ENCODE measurements at regions not wholly inside any gene's neighbourhood (a gene's known extent, or its start where the extent isn't known, plus 50 kb on each side); places are given as distances from the start of the nearest gene placed in this dataset.

DNA sequence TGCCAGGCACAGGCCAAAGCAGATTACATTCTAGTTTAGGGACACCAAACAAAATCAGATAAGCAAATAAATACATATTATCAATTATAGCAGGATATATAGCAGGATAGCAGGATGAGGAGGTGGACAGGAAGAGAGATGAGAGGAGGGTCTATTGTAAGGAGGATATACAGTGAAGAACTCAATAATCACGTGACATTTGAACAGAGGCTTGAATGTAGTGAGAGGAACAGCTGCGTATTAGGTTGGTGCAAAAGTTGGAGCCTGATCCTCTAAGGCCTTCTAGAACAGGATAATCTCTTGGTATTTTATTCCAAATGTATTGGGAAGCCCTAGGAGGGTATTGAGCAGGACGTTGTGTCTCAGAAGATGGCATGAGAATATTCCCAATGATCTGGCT is 136.7 kb downstream of the CYLD start:
- DNase-seq (ENCODE audit: low spot score): no peak

DNA sequence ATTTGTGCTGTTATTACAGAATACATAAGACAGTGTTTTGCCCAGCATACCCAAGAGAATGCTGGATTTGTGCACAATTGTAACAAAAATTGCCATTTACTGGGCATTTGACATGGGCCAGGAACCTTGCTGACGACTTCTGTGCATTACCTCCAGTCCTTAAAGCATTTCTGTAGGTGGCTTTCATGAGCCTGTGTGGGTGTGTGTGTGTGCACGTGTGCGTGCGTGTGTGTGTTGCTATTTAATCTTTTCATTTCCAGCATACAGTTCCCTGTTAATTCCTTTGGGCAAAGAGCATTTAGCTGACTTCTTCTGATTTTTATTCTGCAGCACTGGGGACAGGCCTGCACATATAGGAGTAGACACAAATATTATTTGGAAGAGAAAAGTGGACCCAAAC is 134.4 kb downstream of the CYLD start:
- DNase-seq (ENCODE audit: low spot score): no peak

DNA sequence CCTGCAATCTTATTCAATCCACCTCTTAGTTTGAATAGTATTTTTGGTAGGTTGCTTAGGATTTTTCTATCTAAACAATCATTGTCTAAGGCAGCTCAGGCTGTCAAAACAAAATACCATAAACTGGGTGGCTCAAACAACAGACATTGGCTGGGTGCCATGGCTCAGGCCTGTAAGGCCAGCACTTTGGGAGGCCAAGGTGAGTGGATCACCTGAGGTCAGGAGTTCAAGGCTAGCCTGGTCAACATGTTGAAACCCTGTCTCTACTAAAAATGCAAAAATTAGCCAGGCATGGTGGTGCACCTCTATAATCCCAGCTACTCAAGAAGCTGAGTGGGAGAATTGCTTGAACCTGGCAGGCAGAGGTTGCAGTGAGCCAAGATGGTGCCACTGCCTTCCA is 126.7 kb downstream of the CYLD start:
- no peak for DNase-seq (ENCODE audit: low spot score)

DNA sequence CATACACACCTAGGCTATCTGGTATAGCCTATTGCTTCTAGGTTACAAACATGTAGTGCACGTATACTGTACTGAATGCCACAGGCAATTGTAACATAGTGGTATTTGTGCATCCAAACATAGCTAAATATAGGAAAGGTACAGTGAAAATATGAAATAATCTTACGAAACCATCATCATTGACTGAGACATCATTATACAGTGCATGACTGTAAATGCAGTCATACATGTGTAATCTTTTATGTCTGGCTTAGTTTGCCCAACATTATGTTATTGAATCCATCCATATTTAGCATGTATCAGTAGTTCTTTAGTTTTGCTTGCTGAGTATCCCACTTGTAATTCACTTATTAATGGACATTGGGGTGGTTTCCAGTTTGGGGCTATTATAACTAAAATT is 124.9 kb downstream of the CYLD start:
- DNase-seq (ENCODE audit: low spot score): no peak

DNA sequence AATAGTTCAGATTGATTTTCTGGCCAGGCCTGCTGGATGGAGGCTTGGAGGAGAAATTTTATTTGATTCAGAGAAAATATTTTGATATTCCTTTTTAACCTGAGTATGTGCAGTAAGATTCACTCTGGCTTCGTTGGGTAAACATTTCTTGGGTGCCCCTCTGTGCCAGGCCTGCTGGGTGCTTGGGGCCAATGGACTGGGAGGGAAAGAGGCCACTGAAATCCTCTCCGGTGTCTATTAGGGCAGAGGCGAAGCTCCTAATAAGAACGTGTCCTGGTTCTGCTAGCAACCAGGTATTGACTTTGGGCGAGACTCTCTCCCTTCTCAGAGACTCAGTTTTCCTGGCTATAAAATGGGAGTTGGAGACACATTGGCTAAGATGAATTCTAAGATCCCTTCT is 122.5 kb downstream of the CYLD start:
- no peak for DNase-seq (ENCODE audit: low spot score)

DNA sequence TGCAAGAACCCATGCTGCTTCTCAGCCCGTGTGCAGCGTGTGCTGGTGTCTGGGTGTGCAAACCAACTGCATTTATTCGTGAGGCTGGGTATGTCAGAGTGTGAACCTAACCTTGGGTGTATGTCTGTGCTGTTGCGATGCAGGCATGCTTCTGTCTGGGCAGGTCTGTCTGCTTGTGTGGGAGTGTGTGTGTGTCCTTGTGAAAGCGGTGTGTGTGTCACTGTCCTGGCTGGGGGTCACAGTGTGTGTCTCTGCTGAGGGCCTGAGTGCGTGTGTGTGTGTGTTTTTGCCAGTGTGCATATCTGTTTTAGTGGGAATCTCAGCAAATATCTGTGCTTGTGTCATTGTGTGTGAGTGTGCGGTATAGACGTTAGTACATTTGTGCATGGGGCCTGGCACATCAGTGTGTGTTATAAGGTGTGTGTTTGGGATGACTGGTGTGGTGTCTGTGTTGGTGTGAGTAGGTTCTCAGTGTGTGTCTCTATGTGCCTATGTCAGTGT is 121.8 kb downstream of the CYLD start:
- DNase-seq (ENCODE audit: low spot score): no peak

DNA sequence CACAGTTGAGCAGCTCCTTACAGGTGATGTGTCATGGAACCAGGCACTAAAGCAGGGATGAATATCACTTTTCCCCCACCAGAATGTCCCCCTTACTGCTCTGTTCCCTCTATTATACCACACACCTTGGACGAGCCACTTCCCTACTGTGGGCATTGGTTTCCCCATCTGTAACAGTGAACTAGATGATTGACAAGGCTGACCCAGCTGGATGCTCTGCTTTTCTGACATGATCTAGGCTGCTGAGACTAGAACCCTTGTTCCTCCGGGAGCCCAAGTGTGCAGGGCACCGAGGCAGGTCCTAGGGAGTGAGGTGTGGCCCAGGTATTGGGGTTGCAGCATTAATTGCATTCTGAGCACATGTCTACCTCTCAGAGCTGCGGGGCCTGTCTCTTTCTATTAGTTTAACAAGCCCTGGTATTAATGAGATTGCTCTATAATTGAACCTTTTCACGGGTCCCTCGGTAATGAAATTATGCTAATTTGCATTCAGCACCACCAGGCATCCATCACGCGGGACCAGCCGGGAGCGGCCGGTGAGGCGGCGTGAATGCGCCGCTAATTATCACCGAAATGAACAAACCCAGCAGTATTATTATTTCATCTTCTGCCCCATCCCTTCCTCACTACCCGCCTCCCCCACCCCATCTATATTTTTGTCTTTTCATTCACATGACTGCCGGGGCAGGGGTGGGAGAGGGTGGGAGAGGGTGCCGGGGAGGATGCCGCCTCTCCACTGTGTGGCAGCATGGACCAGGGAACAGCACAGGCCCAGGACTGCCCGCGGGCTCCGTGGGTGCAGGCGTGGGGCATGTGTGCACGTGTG is 121.1 kb downstream of the CYLD start:
- no peak for DNase-seq (ENCODE audit: low spot score)

DNA sequence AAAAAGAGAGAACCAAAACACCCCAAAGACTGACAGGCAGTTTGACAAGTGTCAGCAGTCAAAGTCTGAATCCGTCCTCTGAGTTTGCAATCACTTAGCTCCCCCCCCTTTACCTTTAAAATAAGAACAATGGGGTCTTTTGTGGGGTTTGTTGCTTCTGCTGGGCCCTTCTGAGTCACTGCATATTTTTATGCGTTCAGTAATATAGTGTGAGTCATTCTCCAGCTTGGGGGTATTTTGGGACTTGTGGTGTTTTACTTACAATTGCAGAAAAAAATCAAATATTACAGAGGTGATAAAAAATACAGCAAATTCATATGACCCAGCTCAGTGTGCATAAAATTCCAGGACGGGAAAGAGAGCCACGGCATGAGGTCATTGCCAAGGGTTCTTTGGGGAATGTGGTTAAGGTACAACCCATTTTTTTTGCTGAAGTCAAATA is 120.1 kb downstream of the CYLD start:
- DNase-seq (ENCODE audit: low spot score): no peak

DNA sequence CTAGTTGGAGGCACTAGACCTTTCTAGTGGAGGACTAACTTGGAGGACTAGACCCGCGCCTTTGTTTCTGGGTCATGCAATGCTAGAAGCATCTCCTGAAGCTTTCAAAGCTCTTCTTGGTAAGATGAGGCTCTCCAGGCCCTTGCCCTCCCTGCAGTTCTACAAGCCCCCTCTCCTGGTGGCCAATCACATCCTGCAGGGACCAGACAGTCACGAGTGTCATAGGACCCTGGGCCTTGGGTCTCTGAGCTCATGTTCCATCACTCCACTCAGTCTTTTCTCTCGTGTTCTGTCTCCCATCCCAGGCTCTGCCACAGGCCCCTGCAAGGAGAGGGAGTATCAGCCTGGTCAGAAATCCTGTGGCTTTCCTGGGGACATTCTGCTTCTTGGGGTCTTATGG is 119.6 kb downstream of the CYLD start:
- DNase-seq (ENCODE audit: low spot score): no peak

DNA sequence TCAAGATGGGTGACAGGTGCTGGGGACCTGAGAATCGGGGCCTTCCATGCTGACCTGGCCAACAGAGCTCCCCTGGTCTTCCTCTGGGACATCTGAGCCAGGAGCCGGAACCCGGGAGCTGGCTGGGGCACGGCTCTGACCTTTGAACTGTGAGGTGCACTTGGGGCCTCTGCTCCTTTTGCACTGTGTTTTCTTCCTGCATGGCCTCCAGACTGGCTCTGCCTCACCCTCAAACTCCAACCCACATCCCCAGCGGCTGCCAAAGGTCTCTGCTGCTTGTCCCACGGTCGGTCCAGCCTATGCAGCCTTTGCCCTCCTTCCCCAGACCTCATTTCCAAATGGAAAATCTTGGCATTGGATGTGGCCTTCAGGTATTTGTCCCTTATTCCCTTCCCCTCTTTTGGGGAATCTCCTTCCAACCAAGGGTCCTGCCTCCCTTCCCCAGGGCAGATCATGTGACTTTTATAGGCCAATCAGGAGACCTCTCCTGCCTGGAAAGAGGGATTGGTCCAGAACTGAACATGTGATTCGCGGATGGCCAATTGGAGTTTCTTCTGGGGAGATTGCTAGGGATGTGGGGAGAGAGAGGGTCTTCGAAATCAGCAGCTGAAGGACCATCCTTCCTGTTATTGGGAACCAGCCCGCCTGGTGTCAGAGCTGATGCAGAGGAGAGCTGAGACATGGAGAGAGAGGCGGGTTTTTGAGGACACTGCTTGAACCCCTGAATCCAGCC is 117.9 kb downstream of the CYLD start:
- DNase-seq (ENCODE audit: low spot score): no peak

DNA sequence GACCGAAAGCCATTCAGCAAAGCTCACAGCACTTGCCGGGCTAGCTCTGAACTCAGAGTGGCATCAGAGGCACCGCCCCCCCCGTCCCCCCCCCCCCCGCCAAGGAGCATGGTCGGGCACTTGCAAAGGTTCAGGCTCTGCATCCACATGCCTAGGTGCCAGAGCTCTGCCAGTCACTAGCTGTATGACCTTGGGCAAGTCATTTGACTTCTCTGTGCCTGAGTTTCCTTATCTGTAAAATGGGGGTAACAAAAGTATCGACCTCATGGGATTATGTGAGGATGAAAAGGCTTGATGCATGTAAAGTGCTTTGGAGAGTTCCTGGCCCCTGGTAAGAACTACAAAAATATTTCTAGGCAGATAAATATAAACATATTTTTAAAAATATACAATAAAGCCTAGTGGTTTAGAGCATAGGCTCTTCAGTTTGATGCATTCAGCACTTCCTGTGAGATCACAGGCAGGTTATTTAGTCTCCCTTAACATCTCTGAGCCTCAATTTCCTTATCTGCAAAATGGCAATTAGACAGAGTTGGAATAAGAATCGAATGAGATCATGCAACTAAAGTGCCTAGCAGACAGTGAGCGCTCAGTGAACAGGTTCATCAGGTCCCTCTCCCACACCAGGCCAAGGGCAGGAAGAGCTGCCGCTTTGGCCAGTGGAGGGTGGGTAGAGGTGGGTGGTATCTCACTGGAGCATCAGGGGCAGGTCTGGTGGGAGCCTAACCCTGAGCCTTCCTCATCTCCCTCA is 117.2 kb downstream of the CYLD start:
- DNase-seq (ENCODE audit: low spot score): no peak

DNA sequence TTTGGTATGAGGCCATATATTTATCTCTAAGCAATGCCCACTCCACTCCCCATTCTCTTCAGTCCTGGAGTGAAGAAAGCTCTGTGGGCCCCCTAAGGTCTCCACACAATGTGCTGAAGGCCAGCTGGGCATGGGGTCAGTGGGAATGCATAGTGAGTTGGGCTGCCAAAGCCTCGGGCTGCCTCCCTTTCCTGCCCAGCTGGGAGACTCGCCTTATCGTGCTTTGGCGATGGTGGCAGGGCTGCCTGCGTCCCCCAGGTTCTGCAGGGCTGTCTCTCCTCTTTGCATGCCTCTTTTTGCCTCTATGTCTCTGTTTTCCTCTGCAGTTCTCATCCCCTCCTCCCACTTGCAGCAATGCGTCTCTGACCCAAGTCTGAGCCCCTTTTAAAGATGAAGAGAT is 116.5 kb downstream of the CYLD start:
- DNase-seq (ENCODE audit: low spot score): no peak

DNA sequence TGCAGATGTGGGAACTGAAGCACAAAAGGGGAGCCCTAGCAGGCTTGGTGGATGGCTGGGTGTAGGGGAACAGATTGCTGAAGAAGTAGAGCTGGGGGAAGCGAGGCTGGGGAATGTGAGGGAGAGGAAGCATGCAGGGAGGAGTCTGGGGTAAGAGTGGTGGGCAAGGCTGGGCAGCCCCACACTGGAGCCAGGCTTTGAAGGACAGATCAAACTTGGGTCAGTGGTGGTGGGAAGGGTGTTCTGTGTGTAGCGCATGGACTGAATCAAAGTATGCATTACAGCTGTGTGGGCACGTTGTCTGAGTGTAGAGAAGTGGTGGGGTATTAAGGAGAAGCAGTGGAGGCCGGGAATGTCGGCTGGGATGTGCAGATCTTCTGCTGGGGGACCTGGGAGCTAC is 116.0 kb downstream of the CYLD start:
- DNase-seq (ENCODE audit: low spot score): no peak

DNA sequence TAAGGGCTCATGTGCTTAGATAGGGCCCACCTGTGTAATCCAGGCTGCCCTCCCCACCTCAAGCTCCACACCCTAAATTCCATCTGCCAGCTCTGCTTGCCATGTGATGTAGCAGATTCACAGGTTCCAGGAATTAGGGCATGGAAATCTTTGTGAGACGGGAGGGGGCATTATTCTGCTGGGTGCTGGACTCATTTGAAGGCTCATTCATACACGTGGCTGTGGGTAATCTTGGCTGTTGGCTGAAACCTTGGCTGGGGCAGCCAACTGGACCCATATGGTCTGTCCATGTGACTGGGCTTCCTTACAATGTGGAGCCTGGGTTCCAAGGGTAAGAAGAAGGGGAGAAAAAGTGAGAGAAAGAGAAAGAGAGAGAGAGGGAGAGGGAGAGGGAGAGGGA is 115.1 kb downstream of the CYLD start:
- DNase-seq (ENCODE audit: low spot score): no peak

DNA sequence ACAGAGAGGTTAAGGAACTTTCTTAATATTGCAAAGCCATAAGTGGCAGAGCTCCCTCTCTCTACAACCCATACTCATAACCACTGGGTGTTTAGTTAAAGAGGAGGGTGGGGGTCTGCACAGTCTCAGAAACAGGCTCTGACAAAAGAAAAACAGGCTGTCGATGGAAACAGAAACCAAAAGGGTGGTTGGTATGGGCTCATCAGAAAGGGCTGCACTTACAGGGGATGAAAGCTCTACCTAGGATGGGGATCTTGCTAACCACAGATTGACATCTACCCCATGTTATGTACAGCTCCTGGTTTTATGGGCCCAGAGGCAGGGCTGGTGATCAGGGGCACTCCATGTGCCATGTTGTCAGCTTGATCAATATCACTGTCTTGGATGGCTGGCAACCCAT is 111.4 kb downstream of the CYLD start:
- DNase-seq (ENCODE audit: low spot score): no peak

All from hematopoietic multipotent progenitor cell treated with erythropoietin and hydrocortisone succinate and interleukin-3 and kit ligand, for 15 days (in vitro differentiated cells).